GM18858 (cell line): ENCODE measurements at regions not wholly inside any gene's neighbourhood (a gene's known extent, or its start where the extent isn't known, plus 50 kb on each side); places are given as distances from the start of the nearest gene placed in this dataset.
"Not testable (repeated sequence)": the region's sequence is repeated elsewhere in the genome, so short reads cannot be mapped to it uniquely, and the experiment has no call there.

Experiments
- ATAC-seq: cut with Tn5 transposase; IDR thresholded peaks from one replicate; pipeline ENCODE4 v1.9.1; 2021; ENCODE audit not compliant: unreplicated experiment

DNA sequence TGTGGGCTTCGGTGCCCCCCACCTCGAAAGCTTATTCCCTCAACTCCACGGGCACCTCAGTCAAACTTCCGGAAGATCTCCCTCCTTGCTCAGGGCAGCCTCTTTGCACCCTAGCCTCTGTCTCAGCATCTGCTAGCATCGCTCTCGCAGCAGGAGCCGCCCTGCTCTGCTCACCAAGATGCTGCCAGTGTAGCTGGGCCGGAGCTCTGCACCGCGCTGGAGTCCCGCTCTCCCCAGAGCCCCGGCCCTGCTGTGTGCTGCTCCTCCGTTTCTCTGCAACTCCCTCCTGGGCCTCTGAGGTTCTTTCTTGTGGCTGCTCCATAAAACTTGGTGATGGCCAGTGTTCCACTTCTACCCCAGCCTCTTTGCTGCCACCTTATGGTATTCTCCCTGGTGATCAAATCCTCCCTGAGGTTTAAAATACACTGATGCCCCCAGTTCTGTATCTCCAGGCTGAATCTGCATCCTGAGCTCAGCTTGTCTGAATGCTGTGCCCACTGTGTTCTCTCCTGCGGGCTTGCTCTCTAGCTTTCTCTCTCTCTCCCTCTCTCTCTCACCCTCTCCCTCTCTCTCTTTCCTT lies 198.0 kb downstream of the UQCRFS1 start:
- no peak for ATAC-seq

DNA sequence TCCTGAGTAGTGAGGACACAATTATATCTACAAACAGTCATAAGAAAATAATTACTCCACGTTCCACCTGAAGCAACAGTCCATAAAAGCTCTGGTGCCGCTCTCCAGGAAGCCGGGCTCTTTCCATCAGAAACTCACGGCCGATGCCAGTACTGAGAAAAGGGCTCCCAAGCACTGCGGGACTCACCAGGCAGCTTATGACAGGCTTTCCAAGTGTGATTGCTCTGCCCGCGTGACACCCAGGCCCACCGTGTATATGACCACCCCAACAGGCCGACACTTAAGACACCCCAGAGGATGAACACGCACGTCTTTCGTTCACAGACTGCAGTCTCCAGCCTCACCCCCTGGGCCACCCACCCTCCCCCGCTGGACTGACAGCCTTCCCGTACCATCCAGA lies 199.0 kb downstream of the UQCRFS1 start:
- no peak for ATAC-seq

DNA sequence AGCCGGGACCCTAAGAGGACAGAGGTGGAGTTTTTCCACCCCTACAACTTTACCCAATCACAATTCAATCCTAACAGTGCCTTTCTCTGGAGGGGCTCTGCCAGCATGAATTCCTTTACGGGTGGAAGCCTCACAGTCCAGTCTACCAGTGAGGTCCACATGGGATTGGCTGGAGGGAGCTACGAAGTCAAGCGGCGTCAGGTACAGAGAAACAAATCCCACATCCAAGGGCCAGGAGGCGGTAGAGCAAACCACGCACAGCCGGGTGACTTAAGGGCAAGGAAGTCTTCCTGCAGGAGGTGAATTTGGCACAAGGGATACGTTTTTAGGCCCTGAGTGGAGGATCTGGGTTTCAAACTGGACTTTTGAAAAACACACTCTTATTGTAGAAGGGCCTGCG lies 199.6 kb downstream of the UQCRFS1 start:
- ATAC-seq: no peak

DNA sequence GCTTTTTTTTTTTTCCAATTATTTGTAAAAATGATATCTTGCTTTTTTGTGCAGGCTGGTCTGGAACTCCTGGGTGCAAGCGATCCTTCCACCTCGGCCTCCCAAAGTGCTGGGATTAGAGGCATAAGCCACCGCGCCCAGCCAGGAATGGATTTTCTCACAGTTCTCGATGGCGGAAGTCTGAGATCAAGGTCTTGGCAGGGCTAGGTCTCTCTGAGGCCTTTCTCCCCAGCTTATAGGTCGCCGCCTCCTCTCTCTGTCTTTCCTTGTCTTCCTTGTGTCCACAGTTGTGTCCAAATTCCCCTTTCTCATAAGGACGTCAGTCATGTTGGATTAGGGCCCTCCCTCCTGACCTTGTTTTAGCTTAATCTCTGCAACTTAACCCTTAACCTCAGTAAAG lies 200.5 kb downstream of the UQCRFS1 start:
- ATAC-seq: no peak

DNA sequence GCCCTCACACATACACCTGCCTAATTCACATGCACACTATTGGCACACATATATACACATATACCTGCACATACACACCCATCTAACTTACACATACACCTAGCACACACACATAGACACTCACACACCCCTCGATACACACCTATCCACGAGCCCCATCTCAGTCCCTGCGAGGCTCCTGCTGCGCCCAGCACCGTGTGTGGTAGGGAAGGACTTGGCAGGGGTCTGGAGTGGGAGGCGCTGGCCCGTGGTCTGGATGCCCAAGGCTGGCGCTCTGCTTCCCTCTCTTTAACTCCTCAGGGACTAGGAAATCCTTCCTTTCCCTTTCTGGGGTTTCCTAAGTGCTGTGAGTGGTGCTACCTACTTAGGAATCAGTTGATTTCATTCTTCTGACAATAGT lies 202.7 kb downstream of the UQCRFS1 start:
- no peak for ATAC-seq

DNA sequence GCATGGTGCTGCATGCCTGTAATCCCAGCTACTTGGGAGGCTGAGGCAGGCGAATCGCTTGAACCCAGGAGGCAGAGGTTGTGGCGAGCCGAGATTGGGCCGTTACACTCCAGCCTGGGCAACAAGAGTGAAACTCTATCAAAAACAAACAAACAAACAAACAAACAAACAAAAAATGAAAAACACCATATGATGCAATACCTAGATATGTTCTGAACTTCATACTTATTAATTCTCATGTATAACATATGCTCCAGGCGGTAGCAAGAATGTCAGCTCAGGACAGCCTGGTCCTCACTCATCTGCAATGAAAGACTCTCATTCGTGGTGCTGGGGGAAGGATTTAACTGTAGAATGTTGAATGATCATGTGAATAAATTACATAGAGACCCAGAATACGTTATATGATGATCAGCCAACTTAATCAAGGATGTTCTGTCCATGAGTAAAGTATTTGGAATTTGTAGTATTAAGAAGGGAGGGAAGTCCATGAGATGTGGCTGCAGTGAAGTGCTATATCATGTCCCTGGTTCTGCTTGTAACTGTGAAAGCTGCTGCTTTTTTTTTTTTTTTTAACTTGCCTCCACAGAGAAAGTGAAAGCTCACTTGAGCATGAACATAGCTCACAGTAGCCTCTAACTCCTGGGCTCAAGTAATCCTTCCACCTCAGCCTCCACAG lies 206.8 kb downstream of the UQCRFS1 start:
- no peak for ATAC-seq

DNA sequence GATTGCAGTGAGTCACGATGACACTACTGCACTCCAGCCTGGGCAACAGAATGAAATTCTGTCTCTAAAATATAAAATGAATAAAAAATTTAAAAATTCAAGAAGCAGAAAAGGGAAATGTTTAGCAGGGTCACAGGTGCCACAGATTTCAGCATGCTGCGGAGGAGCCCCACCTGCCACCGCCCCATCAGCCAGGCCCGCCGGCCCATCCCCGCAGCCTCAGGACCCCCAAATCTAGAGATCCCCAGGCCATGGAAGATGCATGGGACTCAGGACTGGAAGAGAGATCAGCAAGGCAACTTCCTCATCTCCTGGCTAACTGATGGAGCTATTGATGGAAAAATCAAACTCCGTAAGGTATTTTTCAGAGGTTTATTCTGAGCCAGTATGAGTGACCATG lies 208.2 kb downstream of the UQCRFS1 start:
- ATAC-seq: no peak

DNA sequence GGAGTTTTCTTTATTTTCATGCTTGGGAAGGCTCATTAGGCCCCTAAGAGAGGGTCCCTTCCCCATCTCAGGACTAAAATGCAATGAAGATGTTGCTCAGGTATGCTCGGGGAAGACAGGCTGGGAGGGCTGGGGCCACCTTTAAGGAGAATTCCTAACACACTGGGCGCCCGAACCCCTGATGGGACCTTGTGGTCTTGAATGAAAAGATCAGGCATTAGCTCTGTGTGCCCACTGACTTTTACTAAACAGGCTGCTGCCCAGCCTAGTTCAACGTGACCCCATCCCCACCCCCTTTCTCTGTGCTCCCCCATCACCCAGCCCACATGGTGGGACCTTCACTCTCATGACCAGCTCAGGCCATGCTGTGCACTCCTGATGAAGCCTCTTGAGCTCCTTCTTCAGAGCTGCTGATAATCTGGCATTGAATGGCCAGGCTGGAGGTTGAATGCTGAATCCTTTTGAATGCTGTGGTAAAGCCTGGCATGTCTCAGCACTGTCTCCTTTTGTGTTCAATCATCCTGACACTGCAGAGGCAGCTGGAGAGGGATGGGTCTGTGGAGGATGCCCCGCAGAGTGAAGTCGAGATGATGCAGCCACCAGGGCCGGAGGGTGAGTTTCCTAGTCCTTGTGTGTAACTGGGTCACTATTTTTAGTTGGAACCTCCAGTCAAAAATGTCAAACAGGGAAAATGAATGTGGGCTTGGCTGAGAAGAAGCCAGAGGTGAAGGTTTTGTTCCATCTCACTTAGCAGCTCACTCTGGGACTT lies 209.1 kb downstream of the UQCRFS1 start:
- ATAC-seq: no peak

DNA sequence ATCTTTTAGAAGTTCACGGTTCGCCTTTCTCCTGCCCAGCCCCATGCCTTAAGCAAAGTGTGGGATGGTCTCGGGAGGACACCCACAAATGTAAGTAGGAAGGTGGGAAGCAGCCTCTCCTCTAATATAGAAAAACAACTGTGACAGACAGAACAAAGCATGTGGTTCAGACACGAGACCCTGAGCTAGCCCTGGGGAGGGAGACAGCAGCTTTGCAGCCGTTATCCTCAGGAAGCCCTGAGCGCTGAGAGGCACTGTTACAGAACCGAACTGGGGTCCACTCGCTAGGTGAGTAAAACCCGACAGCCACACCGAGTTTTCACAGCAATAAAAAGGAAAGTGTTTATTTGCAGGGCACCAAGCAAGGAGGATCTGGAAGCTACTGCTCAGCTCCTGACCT lies 210.6 kb downstream of the UQCRFS1 start:
- ATAC-seq: no peak

DNA sequence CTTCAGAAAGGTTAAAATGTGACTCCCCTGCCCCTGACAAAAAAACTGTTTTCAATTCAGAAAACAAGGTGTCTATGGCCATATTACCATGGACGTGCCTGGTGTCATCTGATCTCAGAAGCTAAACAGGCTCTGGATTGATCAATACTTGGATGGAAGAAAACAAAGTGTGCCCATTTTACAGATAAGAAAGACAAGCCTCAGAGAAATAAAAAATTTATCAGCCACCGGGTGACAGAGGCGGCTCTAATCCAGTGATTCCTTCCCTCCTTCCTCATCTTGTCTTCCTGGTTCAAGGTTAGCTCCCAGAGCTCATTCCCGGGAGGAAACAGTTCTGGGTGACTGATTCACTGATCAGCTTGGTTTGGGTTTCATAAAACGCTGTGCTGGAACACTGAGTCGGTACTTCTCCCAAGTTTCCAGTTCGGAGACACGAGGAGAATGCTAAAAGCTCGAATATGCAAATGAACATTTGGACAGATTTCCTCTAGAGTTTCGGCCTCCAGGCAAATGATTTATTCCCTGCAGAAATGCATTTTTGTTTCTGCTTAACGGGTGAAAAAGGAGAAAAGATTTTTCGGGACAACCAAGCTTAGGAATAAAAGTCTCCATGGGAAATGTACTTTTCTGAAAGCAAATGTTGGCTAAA lies 211.2 kb downstream of the UQCRFS1 start:
- no peak for ATAC-seq

DNA sequence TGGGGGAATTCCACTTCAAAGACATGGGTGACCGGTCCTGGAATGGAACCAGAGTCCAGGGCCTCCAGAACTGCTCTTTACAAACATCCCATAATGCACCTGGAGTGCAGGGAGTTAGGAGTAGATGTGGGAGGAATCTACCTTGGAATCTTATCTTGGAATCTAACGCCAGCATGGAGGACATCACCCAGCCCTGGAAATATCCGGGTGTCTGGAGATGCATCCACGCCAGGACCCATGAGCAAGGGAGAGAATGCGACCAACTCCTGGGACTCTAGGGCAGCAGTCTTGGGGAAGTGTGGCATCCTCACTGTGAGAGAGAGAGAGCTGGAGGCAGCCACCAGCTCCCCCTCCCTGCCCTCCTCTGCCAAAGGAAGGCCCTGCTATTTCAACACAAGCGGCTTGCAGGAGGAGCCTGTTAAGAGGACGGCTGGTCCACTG lies 211.8 kb downstream of the UQCRFS1 start:
- ATAC-seq: no peak

DNA sequence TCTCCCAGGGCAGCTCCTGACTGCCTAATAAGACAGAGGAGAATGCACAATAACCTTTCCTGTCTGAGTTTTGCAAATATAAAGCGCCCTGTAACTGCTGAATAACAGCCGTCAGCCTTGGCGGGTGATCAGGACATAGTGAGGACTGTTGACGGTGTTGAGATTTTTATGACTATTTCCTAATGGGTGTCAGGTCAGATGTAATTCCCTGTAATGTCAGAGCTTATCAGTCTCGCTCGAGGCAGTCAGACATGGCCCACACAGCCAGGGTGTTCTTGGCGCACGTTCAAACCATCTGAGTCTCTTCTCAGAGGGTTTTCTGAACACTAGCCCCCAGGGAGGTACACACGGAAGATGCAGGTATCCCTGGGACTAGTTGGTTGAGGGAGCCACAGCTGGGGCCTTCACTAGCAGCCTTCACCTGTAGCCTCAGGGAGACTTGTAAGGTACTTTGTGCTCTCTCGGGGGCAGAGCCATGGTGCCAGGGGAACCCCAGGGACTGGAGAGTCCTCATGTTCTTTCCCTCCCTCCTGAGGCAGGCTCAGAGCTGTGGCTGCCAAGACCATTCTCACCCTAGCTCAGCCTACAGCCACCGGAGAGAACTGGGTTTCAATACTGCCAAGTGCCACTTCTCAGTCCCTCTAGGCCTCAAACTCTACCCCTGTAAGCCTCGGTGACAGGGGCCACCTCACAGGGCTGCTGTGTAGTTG lies 213.1 kb downstream of the UQCRFS1 start:
- no peak for ATAC-seq

DNA sequence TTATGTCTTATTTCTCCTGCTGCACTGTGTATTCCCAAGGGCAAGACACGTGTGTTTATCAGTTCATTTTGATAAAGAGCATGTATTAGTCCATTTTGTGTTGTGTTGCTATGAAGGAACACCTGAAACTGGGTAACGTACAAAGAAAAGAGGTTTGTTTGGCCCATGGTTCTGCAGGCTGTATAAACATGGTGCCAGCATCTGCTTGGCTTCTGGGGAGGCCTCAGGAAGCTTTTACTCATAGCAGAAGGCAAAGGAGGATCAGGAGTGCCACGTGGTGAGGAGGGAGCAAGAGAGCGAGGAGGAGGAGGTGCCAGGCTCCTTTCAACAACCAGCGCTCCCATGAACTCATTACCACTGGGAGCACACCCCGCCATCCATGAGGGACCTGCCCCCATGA lies 214.0 kb downstream of the UQCRFS1 start:
- ATAC-seq: no peak

DNA sequence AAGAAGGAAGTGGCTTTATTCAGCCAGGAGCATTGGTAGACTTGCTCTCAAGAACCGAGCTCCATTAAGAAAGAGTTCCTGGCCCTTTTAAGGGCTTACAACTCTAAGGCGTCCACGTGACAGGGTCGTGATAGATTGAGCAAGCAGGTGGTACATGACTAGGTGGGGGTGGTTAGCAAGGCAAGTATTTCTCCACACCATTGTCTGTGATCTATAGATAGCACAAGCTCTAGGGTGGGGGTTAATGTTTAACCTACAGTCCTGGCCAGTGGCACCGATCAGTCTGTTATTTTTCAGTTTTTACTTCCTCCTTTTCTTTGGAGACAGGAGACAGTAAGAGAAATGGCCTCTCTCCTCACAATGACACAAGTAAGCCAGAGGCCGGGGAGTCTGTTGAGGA lies 215.1 kb downstream of the UQCRFS1 start:
- not testable (repeated sequence) for ATAC-seq

DNA sequence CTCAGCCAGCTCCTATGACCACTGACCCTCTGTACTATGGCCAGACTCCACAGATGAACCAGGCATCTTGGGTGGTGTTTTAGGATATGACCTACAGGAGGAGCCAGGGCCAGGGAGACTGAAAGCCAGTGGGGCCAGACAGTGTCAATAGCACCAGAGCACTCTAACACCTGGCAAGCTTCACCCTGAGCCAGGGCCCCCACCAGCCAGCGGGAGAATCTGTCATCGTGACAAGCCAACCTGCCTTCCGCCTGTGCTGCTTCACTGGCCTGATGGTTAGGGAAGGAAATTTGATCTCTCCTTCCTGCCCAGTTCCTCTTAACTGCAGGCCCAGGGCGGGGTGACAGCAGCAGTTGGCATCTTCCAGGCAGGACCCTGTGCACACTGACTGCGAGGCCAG lies 222.4 kb downstream of the UQCRFS1 start:
- no peak for ATAC-seq

DNA sequence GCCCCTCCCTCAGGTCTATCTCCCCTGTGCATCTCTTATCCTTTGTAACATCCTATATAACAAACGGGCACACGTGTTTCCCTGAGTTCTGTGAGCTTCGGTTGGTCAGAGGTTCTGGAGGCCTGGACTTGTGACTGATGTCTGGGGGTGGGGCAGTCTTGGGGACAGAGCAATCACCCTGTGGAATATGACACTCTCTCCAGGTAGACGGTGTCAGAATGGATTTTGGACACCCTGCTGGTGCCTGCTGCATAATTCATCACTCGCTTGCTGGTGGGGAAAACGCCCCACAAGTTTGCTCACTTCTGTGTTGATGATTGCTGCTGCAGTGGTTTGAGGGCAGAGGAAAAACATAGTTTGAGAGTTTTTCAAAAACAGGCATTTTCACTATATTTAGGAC lies 223.2 kb downstream of the UQCRFS1 start:
- no peak for ATAC-seq

DNA sequence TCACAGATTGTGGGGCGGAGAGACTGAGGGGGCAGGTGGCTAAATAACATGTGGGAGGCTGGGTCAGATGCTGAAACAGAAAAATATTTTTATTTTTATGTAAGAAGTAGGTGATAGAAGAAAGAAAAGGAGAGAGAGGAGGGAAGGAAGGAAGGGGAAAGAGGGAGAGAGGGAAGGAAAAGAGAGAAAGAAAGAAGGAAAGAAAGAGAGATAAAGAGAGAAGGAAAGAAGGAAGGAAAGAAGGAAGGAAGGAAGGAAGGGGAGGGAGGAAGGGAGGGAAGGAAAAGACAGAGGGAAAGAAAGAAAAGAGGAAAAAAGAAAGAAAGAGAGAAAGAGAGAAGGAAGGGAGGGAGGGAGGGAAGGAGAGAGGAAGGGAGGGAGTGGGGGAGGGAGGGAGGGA lies 224.9 kb downstream of the UQCRFS1 start:
- ATAC-seq: no peak

DNA sequence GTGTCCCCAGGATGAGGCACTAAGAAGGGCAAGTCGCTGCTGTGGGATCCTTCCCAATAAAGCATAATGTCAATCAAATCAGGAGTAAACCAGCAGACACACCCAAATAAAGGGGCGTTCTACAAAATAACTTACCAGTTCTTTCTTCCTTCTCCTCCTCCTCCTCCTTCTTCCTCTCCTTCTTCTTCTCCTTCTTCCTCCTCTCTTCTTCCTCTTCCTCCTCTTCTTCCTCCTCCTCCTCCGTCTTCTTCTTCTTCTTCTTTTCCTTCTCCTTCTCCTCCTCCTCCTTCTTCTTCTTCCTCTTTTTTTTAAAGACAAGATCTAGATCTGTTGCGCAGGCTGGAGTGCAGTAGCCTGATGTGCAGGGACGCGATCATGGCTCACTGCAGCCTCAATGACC lies 225.8 kb downstream of the UQCRFS1 start:
- no peak for ATAC-seq

DNA sequence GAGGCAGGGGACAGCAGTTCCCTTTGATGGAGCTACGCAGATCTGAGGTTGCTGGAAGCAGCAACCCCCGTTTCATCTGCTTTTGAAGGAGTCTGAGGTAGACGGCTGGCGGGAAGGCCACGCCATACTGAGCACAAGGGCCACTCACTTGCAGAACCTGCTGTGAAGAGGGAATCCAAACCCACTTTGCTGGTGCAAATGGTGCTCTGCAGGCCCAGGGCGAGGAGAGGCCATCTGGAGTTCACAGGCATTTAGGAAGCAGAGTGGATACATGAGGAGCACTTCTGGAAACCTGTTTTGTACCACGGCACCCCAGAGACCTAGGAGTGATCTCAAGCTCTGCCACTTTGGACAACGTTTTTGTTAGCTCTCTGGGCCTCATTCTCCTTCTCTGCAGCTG lies 227.8 kb downstream of the UQCRFS1 start:
- no peak for ATAC-seq

DNA sequence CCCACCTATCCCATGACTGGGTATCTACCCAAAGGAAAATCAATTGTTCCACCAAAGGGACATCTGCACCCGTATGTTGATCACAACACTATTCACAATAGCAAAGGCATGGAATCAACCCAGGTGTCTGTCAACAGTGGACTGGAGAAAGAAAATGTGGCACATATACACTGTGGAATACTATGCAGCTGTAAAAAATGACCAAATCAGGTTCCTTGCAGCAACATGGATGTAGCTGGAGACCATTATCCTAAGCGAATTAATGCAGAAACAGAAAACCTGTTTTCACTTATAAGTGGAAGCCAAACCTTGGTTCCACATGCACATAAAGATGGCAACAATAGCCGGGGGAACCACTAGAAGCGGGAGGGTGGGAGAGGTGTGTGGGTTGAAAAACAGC lies 228.6 kb downstream of the UQCRFS1 start:
- no peak for ATAC-seq

DNA sequence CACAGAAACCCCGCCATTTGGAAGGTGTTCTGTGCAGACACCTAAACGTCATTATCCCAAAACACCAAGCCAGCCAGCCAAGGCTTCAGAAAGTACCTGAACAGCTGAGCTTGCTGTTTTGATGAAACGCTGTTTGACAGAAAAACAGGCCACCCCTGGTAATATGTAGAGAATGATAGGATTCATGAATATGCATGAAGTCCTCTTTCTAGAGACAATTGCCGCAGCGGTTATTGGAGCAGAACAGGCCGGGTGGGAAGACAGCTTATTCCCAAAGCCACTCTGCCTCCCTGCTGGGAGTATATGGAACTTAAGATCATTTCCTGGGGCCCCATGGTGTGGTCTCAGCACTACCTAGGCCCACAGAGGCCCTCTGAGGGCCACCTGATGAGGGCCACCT lies 229.5 kb downstream of the UQCRFS1 start:
- no peak for ATAC-seq
